GM20000 (cell line): ENCODE measurements at regions not wholly inside any gene's neighbourhood (a gene's known extent, or its start where the extent isn't known, plus 50 kb on each side); places are given as distances from the start of the nearest gene placed in this dataset.
A peak's percentile ranks its signal among the peaks of the same experiment; 100 is the strongest.
"Not testable (repeated sequence)": the region's sequence is repeated elsewhere in the genome, so short reads cannot be mapped to it uniquely, and the experiment has no call there.

Source experiments
- DNase-seq: peaks from one replicate; pipeline ENCODE4 v3.0.0; 2012; ENCODE audit warnings: low spot score
- CTCF ChIP-seq: IDR thresholded peaks from 2 replicates; pipeline ENCODE4 v1.5.1; 2012; ENCODE audit warnings: mild to moderate bottlenecking, control low read depth; ENCODE audit errors: extremely low read depth, missing control alignments

GRCh38 chr11:100602716-100603115, 84.4 kb upstream of the ARHGAP42 start:
- no peak for DNase-seq
- no peak for TF ChIP-seq CTCF

- DNase-seq, result not testable (repeated sequence)
Observed at GRCh38 chr11:100607761-100608160, 79.3 kb upstream of the ARHGAP42 start.

GRCh38 chr11:100612766-100613165, 74.3 kb upstream of the ARHGAP42 start:
- peak; percentile 19 for DNase-seq
- TF ChIP-seq CTCF, result no peak

- no peak for DNase-seq
- no peak for TF ChIP-seq CTCF
Observed at GRCh38 chr11:100618914-100619313, 68.2 kb upstream of the ARHGAP42 start.

- TF ChIP-seq CTCF, result no peak
- DNase-seq, result no peak
Observed at GRCh38 chr11:100619484-100619883, 67.6 kb upstream of the ARHGAP42 start.

GRCh38 chr11:100622404-100622803, 64.7 kb upstream of the ARHGAP42 start:
- DNase-seq, result no peak
- TF ChIP-seq CTCF, result no peak

GRCh38 chr11:100624346-100624745, 62.7 kb upstream of the ARHGAP42 start:
- no peak for DNase-seq
- no peak for TF ChIP-seq CTCF

GRCh38 chr11:100625041-100625440, 62.0 kb upstream of the ARHGAP42 start:
- no peak for TF ChIP-seq CTCF
- no peak for DNase-seq
